ENCODE measurements at regions not wholly inside any gene's neighbourhood (a gene's known extent, or its start where the extent isn't known, plus 50 kb on each side); places are given as distances from the start of the nearest gene placed in this dataset.

GRCh38 chrX:15985937-15986336, 131.3 kb upstream of the AP1S2 start:
- TF ChIP-seq EZH2 (IDR thresholded peaks at IDR 0.05; ENCODE audit: borderline replicate concordance, low read length): no peak
- no peak for TF ChIP-seq CTCF (IDR thresholded peaks at IDR 0.05; ENCODE audit: low read length)
